AG04449 (cell line): ENCODE measurements at regions not wholly inside any gene's neighbourhood (a gene's known extent, or its start where the extent isn't known, plus 50 kb on each side); places are given as distances from the start of the nearest gene placed in this dataset.

Experiments
- CTCF ChIA-PET: fragments of 350-600 bp; formaldehyde crosslinking; extraction: SDS; loops from one replicate; lab custom pipeline; 2021; ENCODE audit warnings: antibody characterized with exemption; lab: Yijun Ruan, JAX
- POLR2A ChIA-PET: fragments of 400-600, 350-600 bp; formaldehyde crosslinking; extraction: SDS; loops from one replicate; lab custom pipeline; 2020; ENCODE audit warnings: antibody characterized with exemption, inconsistent platforms; lab: Yijun Ruan, JAX
- DNase-seq: peaks from one replicate; pipeline ENCODE4 v3.0.0-alpha.2; 2010; ENCODE audit warnings: low read depth, low spot score
- H3K4me3 ChIP-seq: 2 replicates; pipeline ENCODE4 v1.5.1; 2011; ENCODE audit warnings: low read depth, mild to moderate bottlenecking, control low read depth, low read length
- CTCF ChIP-seq: IDR thresholded peaks from one replicate; pipeline ENCODE4 v1.5.1; 2011; ENCODE audit warnings: mild to moderate bottlenecking, moderate library complexity, low read length, control low read depth, inconsistent platforms; ENCODE audit not compliant: insufficient read depth; ENCODE audit errors: missing control alignments

- DNase-seq = no peak
- no peak for TF ChIP-seq CTCF
- no peak overlapping the region for H3K4me3 ChIP-seq
- CTCF ChIA-PET = interaction anchor here (0.5 to 1.1 kb wide), 12 partner anchors 8 to 417 kb away, joined by 3 to 8 read pairs (median 3); no protein-coding TSS in a partner anchor
- POLR2A ChIA-PET = interaction anchor here (1.0 to 1.8 kb wide), 2 partner anchors 45 to 456 kb away, joined by 3 to 9 read pairs; partner anchors contain the start of gene THBS1
Measured at GRCh38 chr15:39124553-39125171, 456.2 kb upstream of the THBS1 start.

- TF ChIP-seq CTCF = no peak
- CTCF ChIA-PET = interaction anchor here (0.5 to 1.1 kb wide), 11 partner anchors 9 to 418 kb away, joined by 3 to 8 read pairs (median 3); no protein-coding TSS in a partner anchor
- POLR2A ChIA-PET = interaction anchor here (0.6 to 1.8 kb wide), 4 partner anchors 35 to 456 kb away, joined by 3 to 9 read pairs (median 3); partner anchors contain the start of gene THBS1
- H3K4me3 ChIP-seq = no peak overlapping the region
- DNase-seq = no peak
Measured at GRCh38 chr15:39125226-39125625, 455.7 kb upstream of the THBS1 start.

- CTCF ChIA-PET = interaction anchor here (0.8 to 1.2 kb wide), 5 partner anchors 15 to 280 kb away, joined by 3 to 4 read pairs (median 4); no protein-coding TSS in a partner anchor
- no peak for DNase-seq
- POLR2A ChIA-PET = interaction anchor here (0.6 to 1.8 kb wide), 2 partner anchors 34 to 455 kb away, joined by 3 to 9 read pairs; partner anchors contain the start of gene THBS1
- H3K4me3 ChIP-seq = no peak overlapping the region
- TF ChIP-seq CTCF = peak; percentile 63
Measured at GRCh38 chr15:39125904-39126303, 455.0 kb upstream of the THBS1 start.

- H3K4me3 ChIP-seq = no peak overlapping the region
- ChIA-PET POLR2A (no interaction called here), CTCF (interaction anchor here (1.1 to 1.2 kb wide), 2 partner anchors 12 to 20 kb away, joined by 4 to 5 read pairs; no protein-coding TSS in a partner anchor)
Measured at GRCh38 chr15:39127151-39127790, 453.6 kb upstream of the THBS1 start.

GRCh38 chr15:39127925-39128617, 452.8 kb upstream of the THBS1 start:
- TF ChIP-seq CTCF = no peak
- DNase-seq = peak; percentile 90
- ChIA-PET POLR2A (interaction anchor here (0.9 to 1.0 kb wide), 3 partner anchors 48 to 454 kb away, joined by 3 to 5 read pairs (median 4); no protein-coding TSS in a partner anchor), CTCF (interaction anchor here (0.8 kb wide), 1 partner anchor 11 kb away, joined by 3 read pairs; no protein-coding TSS in a partner anchor)
- no peak overlapping the region for H3K4me3 ChIP-seq

More at GRCh38 chr15:39127151-39127790, 453.6 kb upstream of the THBS1 start:
- no peak for TF ChIP-seq CTCF
- DNase-seq = no peak
